Keratinocyte (primary cell): ENCODE measurements at regions not wholly inside any gene's neighbourhood (a gene's known extent, or its start where the extent isn't known, plus 50 kb on each side); places are given as distances from the start of the nearest gene placed in this dataset.

Experiments used
- CTCF ChIP-seq, 3 experiments: IDR thresholded peaks in 1 of 3; conservative IDR thresholded peaks in 1 of 3; optimal IDR thresholded peaks in 1 of 3; 2 replicates in 2 of 3; 3 replicates in 1 of 3; pipeline versions ENCODE3 to v1.5.1; 2011; ENCODE audit warnings: low read length in 3 of 3, mild to moderate bottlenecking in 3 of 3, moderate library complexity in 2 of 3, control low read depth in 1 of 3, inconsistent platforms in 1 of 3; ENCODE audit not compliant: insufficient read depth in 2 of 3; ENCODE audit errors: extremely low read depth in 1 of 3
- EZH2 ChIP-seq: IDR thresholded peaks from one replicate; pipeline ENCODE4 v1.6.1; 2012; ENCODE audit warnings: inconsistent platforms, mild to moderate bottlenecking, low read length, moderate library complexity

- no peak for TF ChIP-seq EZH2
- no peak for TF ChIP-seq CTCF (optimal IDR thresholded peaks at IDR 0.05 in 1 of 3, IDR thresholded peaks at IDR 0.05 in 1 of 3, conservative IDR thresholded peaks at IDR 0.05 in 1 of 3; ENCODE audit: extremely low read depth in 1 of 3, insufficient read depth in 2 of 3, low read length in 3 of 3)
Measured at GRCh38 chr1:38420666-38421065, 374.1 kb upstream of the POU3F1 start.
